HepG2 (cell line): ENCODE measurements at regions not wholly inside any gene's neighbourhood (a gene's known extent, or its start where the extent isn't known, plus 50 kb on each side); places are given as distances from the start of the nearest gene placed in this dataset.

Source experiments
- ATAC-seq: fragments of 200-7000 bp; cut with Tn5 transposase; 3 replicates; pipeline ENCODE4 v1.9.1; 2020; ENCODE audit warnings: mild to moderate bottlenecking, moderate library complexity
- BruUV-seq: library from RNA; stranded (reverse); fragments of 400-500 nt; replicated peaks from 2 replicates; lab custom pipeline; 2021; lab: Mats Ljungman, UMichigan
- CTCF ChIA-PET: fragments of 300-600 bp; formaldehyde crosslinking; extraction: SDS; loops from one replicate; lab custom pipeline; 2021; ENCODE audit warnings: low total read pairs, inconsistent platforms, low intra/inter-chr PET ratio; lab: Yijun Ruan, JAX
- POLR2A ChIA-PET: fragments of 350-600 bp; sonication (Branson Sonifier 250); formaldehyde crosslinking; loops from one replicate; lab custom pipeline; 2020; ENCODE audit warnings: antibody characterized with exemption, inconsistent platforms; lab: Yijun Ruan, JAX
- DNase-seq: peaks from one replicate; pipeline ENCODE4 v3.0.0-alpha.2; 2015; ENCODE audit warnings: low spot score
- FAIRE-seq: peaks from 3 replicates; lab custom pipeline; 2011; peaks lifted over from hg19 to GRCh38; lab: Jason Lieb, UNC
- H2AFZ ChIP-seq: one replicate; pipeline ENCODE4 v1.6.1; 2011; ENCODE audit warnings: low read length, inconsistent platforms
- H3K27ac ChIP-seq: fragments of 300-600 bp; 3 replicates; pipeline ENCODE4 v1.8.0; 2011; ENCODE audit warnings: mixed run types, mild to moderate bottlenecking, mixed read lengths, low read length, inconsistent platforms; ENCODE audit not compliant: insufficient read depth; ENCODE audit errors: extremely low read length
- H3K27me3 ChIP-seq, 2 experiments: fragments of 200-600 bp in 1 of 2; 2 replicates in 1 of 2; 3 replicates in 1 of 2; pipeline versions ENCODE4 v1.6.0 to v1.8.0; 2011; ENCODE audit warnings: low read length in 2 of 2, mild to moderate bottlenecking in 2 of 2, moderate library complexity in 2 of 2, inconsistent platforms in 1 of 2; ENCODE audit not compliant: insufficient read depth in 2 of 2, control insufficient read depth in 1 of 2
- H3K36me3 ChIP-seq, 2 experiments: fragments of 200-600 bp in 1 of 2; replicated peaks in 1 of 2; 2 replicates in 1 of 2; 3 replicates in 1 of 2; pipeline versions ENCODE4 v1.5.1 to v1.8.0; 2011; ENCODE audit warnings: low read length in 2 of 2, inconsistent platforms in 1 of 2; ENCODE audit not compliant: insufficient read depth in 2 of 2, control insufficient read depth in 1 of 2
- H3K4me1 ChIP-seq: 2 replicates; pipeline ENCODE4 v1.5.1; 2012; ENCODE audit warnings: low read length, inconsistent platforms; ENCODE audit not compliant: insufficient read depth
- H3K4me2 ChIP-seq: 2 replicates; pipeline ENCODE4 v1.6.0; 2011; ENCODE audit warnings: low read depth, low read length, inconsistent platforms
- H3K4me3 ChIP-seq, 3 experiments: fragments of 200-600 bp in 1 of 3; sonication (generic), shearing (Covaris generic) in 1 of 3; replicated peaks in 1 of 3; 2 replicates each; pipeline ENCODE4 v1.5.1; 2011 to 2016; ENCODE audit warnings: low read length in 3 of 3, inconsistent platforms in 2 of 3, low read depth in 2 of 3, mild to moderate bottlenecking in 2 of 3, control low read depth in 1 of 3, mixed read lengths in 1 of 3; ENCODE audit not compliant: insufficient read depth in 1 of 3
- H3K79me2 ChIP-seq: one replicate; pipeline ENCODE4 v1.6.1; 2011; ENCODE audit warnings: low read length, inconsistent platforms; ENCODE audit not compliant: insufficient read depth
- H3K9ac ChIP-seq: 2 replicates; pipeline ENCODE4 v1.6.0; 2011; ENCODE audit warnings: mild to moderate bottlenecking, low read depth, low read length, inconsistent platforms; ENCODE audit not compliant: insufficient read depth
- H3K9me3 ChIP-seq: 2 replicates; pipeline ENCODE4 v1.5.1; 2012; ENCODE audit warnings: mild to moderate bottlenecking, low read length
- H4K20me1 ChIP-seq: 2 replicates; pipeline ENCODE4 v1.6.0; 2011; ENCODE audit warnings: inconsistent platforms, mild to moderate bottlenecking, low read length, moderate library complexity; ENCODE audit not compliant: insufficient read depth
- CSRNP2 ChIP-seq: sonication (generic); formaldehyde crosslinking; conservative IDR thresholded peaks from 2 replicates; pipeline ENCODE4 v1.8.0; 2022; ENCODE audit warnings: low read depth, missing genetic modification reagents
- DZIP1 ChIP-seq: sonication (generic); formaldehyde crosslinking; IDR thresholded peaks from 2 replicates; pipeline ENCODE4 v1.5.0; 2020; ENCODE audit warnings: mild to moderate bottlenecking, missing genetic modification reagents
- ZMAT5 ChIP-seq: sonication (generic); formaldehyde crosslinking; IDR thresholded peaks from 2 replicates; pipeline ENCODE4 v1.5.0; 2020; ENCODE audit warnings: mild to moderate bottlenecking, low read depth, missing genetic modification reagents, borderline replicate concordance
- ZNF225 ChIP-seq: sonication (generic); formaldehyde crosslinking; IDR thresholded peaks from 2 replicates; pipeline ENCODE4 v1.4.0; 2020; ENCODE audit warnings: mild to moderate bottlenecking, missing genetic modification reagents
- ZNF331 ChIP-seq: sonication (generic); formaldehyde crosslinking; IDR thresholded peaks from 2 replicates; pipeline ENCODE4 v1.4.0; 2020; ENCODE audit warnings: missing genetic modification reagents
- ZNF354B ChIP-seq: sonication (generic); formaldehyde crosslinking; IDR thresholded peaks from 2 replicates; pipeline ENCODE4 v1.8.0; 2022; ENCODE audit warnings: mild to moderate bottlenecking, missing genetic modification reagents
- WGBS: methylation state at CpG from one replicate; pipeline ENCODE4 v1.1.6; 2017; ENCODE audit warnings: low lambda C conversion rate; 5-methylcytosine and 5-hydroxymethylcytosine counted together
- in situ Hi-C: cut with HindIII; loops from 2 replicates; pipeline ENCODE4 v1.10.0; 2017; ENCODE audit warnings: low pct_unique_long_range_greater_than_20kb; ENCODE audit not compliant: extremely low pct_ligation_motif_present
- intact Hi-C: fragments of 100-400 bp; cut with micrococcal nuclease; formaldehyde crosslinking; loops from one replicate; pipeline ENCODE4 v1.10.0; 2022; ENCODE audit not compliant: unreplicated experiment
- TF ChIP-seq, protein P1 (sequence below): IDR thresholded peaks from 2 replicates; pipeline ENCODE4 v1.6.1; 2016; ENCODE audit warnings: mild to moderate bottlenecking
- TF ChIP-seq, protein P2 (sequence below): sonication (generic); formaldehyde crosslinking; IDR thresholded peaks from 2 replicates; pipeline ENCODE4 v1.4.0; 2020; ENCODE audit warnings: missing genetic modification reagents

DNA sequence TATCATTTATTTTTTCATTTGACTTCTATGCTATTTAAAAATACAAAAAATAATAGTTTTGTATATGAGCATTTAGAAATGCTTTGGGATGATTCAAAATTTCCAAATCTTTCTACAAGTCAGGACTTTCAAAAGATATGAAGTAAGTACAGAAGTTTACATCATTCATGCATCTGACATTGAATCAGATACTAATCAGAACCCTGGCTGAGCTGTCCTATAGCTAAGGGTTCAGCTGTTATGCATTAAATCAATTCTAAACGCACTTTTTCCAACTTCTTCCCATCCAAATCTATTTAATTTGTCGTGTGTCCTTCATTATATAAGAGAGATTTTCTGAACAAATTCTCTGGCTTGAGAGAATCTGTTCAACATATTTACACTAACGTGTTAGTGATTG, 779.4 kb downstream of the LTN1 start:
- no peaks in the 10 kb centered on the region for H3K27me3 ChIP-seq
- intact Hi-C loops = no loop called here
- no peaks in the 10 kb centered on the region for H3K4me1 ChIP-seq
- ATAC-seq = no peak
- in situ Hi-C loops = no loop called here
- H3K27ac ChIP-seq = no peak overlapping the region
- no peaks in the 10 kb centered on the region for H3K36me3 ChIP-seq
- no peak overlapping the region for H2AFZ ChIP-seq
- BruUV-seq = no TSS peak
- POLR2A ChIA-PET = no interaction called here
- TF ChIP-seq ZNF225 (CRISPR knock-in tag) = no peak
- TF ChIP-seq, protein P1, sequence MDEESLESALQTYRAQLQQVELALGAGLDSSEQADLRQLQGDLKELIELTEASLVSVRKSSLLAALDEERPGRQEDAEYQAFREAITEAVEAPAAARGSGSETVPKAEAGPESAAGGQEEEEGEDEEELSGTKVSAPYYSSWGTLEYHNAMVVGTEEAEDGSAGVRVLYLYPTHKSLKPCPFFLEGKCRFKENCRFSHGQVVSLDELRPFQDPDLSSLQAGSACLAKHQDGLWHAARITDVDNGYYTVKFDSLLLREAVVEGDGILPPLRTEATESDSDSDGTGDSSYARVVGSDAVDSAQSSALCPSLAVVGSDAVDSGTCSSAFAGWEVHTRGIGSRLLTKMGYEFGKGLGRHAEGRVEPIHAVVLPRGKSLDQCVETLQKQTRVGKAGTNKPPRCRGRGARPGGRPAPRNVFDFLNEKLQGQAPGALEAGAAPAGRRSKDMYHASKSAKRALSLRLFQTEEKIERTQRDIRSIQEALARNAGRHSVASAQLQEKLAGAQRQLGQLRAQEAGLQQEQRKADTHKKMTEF = no peak
- no peak for TF ChIP-seq CSRNP2 (CRISPR knock-in tag)
- TF ChIP-seq, all 625 proteins: peak for 0
- DNase-seq (no peak), FAIRE-seq (no peak)
- peaks cover 73% of the 10 kb centered on the region for H3K9me3 ChIP-seq
- no peak overlapping the region for H3K9ac ChIP-seq
- 3% methylated on average over 3 of the region's 3 CpGs for WGBS
- no peaks in the 10 kb centered on the region for H3K79me2 ChIP-seq
- no peak overlapping the region for H3K4me2 ChIP-seq
- no peak overlapping the region for H3K4me3 ChIP-seq
- CTCF ChIA-PET = no interaction called here
- H4K20me1 ChIP-seq = no peaks in the 10 kb centered on the region

DNA sequence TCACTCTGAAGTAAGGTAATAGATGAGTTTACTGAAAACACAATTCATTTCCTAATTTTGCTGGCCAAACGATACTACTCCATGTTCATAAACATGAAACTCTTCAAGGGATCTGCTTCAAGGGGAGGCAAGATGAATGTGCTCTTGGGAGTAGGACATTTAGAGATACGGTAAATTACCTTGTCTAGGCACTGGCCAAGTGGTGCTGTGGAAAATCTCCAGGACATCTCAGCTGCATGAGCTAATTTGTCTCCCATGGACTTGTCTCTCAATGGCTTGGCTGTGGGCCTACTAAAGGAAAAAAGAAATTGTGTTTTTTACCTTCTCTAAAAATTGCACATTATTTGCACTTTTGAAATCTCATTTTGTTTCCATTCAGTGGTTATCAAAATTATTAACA, 780.6 kb downstream of the LTN1 start:
- H3K27ac ChIP-seq = no peak overlapping the region
- no peak overlapping the region for H2AFZ ChIP-seq
- in situ Hi-C loops = no loop called here
- no peak overlapping the region for H3K4me3 ChIP-seq
- H3K4me2 ChIP-seq = no peak overlapping the region
- H3K4me1 ChIP-seq = no peaks in the 10 kb centered on the region
- ChIA-PET CTCF (no interaction called here), POLR2A (no interaction called here)
- H3K36me3 ChIP-seq = no peaks in the 10 kb centered on the region
- no peaks in the 10 kb centered on the region for H4K20me1 ChIP-seq
- FAIRE-seq (no peak), DNase-seq (no peak), ATAC-seq (no peak)
- peaks cover 80% of the 10 kb centered on the region for H3K9me3 ChIP-seq
- WGBS = 4% methylated on average over 2 of the region's 2 CpGs
- no peaks in the 10 kb centered on the region for H3K27me3 ChIP-seq
- H3K9ac ChIP-seq = no peak overlapping the region
- no peaks in the 10 kb centered on the region for H3K79me2 ChIP-seq
- intact Hi-C loops = no loop called here
- BruUV-seq = no TSS peak
- TF ChIP-seq ZMAT5 (no peak), DZIP1 (CRISPR knock-in tag) (no peak), ZNF331 (CRISPR knock-in tag) (no peak), ZNF354B (CRISPR knock-in tag) (no peak)
- TF ChIP-seq, protein P2, sequence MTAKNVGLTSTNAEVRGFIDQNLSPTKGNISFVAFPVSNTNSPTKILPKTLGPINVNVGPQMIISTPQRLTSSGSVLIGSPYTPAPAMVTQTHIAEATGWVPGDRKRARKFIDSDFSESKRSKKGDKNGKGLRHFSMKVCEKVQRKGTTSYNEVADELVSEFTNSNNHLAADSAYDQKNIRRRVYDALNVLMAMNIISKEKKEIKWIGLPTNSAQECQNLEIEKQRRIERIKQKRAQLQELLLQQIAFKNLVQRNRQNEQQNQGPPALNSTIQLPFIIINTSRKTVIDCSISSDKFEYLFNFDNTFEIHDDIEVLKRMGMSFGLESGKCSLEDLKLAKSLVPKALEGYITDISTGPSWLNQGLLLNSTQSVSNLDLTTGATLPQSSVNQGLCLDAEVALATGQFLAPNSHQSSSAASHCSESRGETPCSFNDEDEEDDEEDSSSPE (CRISPR knock-in tag) = no peak
